ENCODE measurements at regions not wholly inside any gene's neighbourhood (a gene's known extent, or its start where the extent isn't known, plus 50 kb on each side); places are given as distances from the start of the nearest gene placed in this dataset.

DNA sequence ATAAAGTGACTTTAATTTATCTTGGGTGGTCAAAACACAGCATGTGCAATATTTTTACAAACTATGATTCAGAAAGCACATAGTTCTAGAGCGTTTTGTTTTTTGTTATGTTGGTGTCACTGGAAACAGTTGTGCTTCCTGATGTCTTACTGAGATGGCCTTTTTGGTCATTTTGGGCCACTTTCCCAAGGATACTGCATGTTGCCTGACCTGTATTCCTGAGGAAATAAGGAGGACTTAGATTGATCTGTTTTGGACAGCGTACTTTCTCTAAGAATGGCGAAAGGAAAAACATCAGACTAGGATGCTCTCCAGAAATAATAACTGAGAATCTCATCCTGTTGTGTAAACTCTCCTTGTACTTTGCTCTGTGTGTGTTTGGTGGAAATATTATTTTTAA, 451.2 kb downstream of the USP25 start:
- H3K36me3 Mint-ChIP-seq (ENCODE audit: unreplicated experiment): no peaks in the 10 kb centered on the region
- H3K27ac Mint-ChIP-seq (ENCODE audit: unreplicated experiment): no peak overlapping the region
- no peaks in the 10 kb centered on the region for H3K27me3 Mint-ChIP-seq (ENCODE audit: unreplicated experiment)
- no peak overlapping the region for H3K4me3 Mint-ChIP-seq (ENCODE audit: unreplicated experiment)
- no peaks in the 10 kb centered on the region for H3K9me3 Mint-ChIP-seq (ENCODE audit: unreplicated experiment)
- TF ChIP-seq, protein P1, sequence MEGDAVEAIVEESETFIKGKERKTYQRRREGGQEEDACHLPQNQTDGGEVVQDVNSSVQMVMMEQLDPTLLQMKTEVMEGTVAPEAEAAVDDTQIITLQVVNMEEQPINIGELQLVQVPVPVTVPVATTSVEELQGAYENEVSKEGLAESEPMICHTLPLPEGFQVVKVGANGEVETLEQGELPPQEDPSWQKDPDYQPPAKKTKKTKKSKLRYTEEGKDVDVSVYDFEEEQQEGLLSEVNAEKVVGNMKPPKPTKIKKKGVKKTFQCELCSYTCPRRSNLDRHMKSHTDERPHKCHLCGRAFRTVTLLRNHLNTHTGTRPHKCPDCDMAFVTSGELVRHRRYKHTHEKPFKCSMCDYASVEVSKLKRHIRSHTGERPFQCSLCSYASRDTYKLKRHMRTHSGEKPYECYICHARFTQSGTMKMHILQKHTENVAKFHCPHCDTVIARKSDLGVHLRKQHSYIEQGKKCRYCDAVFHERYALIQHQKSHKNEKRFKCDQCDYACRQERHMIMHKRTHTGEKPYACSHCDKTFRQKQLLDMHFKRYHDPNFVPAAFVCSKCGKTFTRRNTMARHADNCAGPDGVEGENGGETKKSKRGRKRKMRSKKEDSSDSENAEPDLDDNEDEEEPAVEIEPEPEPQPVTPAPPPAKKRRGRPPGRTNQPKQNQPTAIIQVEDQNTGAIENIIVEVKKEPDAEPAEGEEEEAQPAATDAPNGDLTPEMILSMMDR (IDR thresholded peaks at IDR 0.05; ENCODE audit: partially characterized antibody, unreplicated experiment): no peak
- DNase-seq: no peak
- no peaks in the 10 kb centered on the region for H3K4me1 Mint-ChIP-seq (ENCODE audit: low read depth, unreplicated experiment)

DNA sequence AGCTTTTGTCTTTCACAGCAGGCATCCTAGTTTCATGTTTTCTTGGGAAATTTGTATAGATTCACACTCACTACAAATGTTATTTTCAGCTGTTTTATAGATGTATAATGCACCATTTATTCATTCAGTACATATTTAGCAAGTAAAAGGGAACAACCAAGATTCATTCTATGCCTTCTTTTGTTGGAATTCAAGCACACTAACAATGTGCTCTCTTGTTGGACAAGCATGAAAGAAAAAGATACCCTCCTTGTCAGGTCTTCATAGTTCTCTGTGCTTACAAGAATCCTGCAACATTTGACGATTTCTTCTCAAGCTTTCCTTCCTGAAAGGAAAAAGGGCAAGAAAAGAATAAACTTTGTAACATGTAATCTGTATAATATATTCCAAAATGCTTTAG, 456.0 kb downstream of the USP25 start:
- Mint-ChIP-seq H3K4me1 (ENCODE audit: low read depth, unreplicated experiment) (peaks cover 3% of the 10 kb centered on the region), H3K9me3 (ENCODE audit: unreplicated experiment) (no peaks in the 10 kb centered on the region), H3K4me3 (ENCODE audit: unreplicated experiment) (no peak overlapping the region), H3K27ac (ENCODE audit: unreplicated experiment) (no peak overlapping the region), H3K36me3 (ENCODE audit: unreplicated experiment) (no peaks in the 10 kb centered on the region), H3K27me3 (ENCODE audit: unreplicated experiment) (no peaks in the 10 kb centered on the region)
- TF ChIP-seq, protein P1 (IDR thresholded peaks at IDR 0.05; ENCODE audit: partially characterized antibody, unreplicated experiment): no peak
- no peak for DNase-seq

DNA sequence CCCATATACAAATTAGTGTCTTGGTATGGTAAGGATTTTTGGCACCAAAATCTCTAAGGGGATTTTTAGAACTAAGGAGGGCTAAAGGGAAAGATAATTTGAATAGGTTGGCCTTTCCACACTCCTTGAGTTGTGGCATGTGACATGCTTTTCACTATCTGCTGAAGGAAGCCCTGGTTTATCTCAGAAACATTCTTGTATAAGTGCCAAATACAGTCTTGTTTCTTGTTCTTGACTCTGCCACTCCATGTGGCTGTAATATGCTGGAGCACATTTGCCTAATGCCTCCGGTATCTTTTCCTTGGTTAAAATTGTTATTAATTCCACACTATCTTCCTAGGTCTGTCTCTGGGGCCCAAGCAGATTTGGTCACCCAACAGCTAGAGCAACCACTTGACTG, 457.0 kb downstream of the USP25 start:
- Mint-ChIP-seq H3K36me3 (ENCODE audit: unreplicated experiment) (no peaks in the 10 kb centered on the region), H3K4me3 (ENCODE audit: unreplicated experiment) (no peak overlapping the region), H3K27me3 (ENCODE audit: unreplicated experiment) (no peaks in the 10 kb centered on the region), H3K27ac (ENCODE audit: unreplicated experiment) (no peak overlapping the region), H3K4me1 (ENCODE audit: low read depth, unreplicated experiment) (peaks cover 3% of the 10 kb centered on the region), H3K9me3 (ENCODE audit: unreplicated experiment) (no peaks in the 10 kb centered on the region)
- no peak for DNase-seq
- TF ChIP-seq, protein P1 (IDR thresholded peaks at IDR 0.05; ENCODE audit: partially characterized antibody, unreplicated experiment): no peak

DNA sequence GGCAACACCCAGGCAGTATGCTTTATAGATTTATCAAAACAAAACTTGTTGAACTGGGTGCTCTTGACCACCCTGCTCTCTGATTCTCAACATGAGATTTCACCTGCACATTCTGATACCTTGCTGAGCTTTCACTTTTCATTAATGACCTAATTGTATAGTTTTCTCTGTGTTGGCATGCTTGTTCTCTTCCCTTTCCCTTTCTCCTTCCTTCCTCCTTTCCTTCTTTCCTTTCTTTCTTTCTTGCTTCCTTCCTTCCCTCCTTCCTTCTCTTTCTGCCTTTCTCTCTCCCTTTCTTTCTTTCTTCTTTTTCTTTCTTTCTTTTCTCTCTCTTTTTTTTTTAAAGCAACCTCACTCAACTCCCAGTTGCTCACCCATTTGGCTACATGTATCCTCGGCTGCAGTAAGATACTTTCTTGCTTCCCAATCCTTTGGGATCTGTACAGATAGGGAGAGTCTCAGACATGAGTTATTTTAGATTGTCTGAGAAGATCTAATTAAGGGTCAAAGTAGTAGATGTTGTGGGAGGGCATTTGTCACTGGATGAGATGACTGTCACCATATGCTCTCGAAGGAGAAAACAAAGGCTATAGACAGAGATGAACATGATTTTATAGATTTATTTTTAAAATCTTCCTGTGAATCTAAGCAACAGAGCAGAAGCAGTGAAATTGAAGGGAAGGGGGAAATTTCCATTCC, 458.0 kb downstream of the USP25 start:
- Mint-ChIP-seq H3K27me3 (ENCODE audit: unreplicated experiment) (no peaks in the 10 kb centered on the region), H3K4me1 (ENCODE audit: low read depth, unreplicated experiment) (peaks cover 3% of the 10 kb centered on the region), H3K36me3 (ENCODE audit: unreplicated experiment) (no peaks in the 10 kb centered on the region), H3K27ac (ENCODE audit: unreplicated experiment) (no peak overlapping the region), H3K4me3 (ENCODE audit: unreplicated experiment) (no peak overlapping the region), H3K9me3 (ENCODE audit: unreplicated experiment) (no peaks in the 10 kb centered on the region)
- no peak for DNase-seq
- TF ChIP-seq, protein P1 (IDR thresholded peaks at IDR 0.05; ENCODE audit: partially characterized antibody, unreplicated experiment): no peak

DNA sequence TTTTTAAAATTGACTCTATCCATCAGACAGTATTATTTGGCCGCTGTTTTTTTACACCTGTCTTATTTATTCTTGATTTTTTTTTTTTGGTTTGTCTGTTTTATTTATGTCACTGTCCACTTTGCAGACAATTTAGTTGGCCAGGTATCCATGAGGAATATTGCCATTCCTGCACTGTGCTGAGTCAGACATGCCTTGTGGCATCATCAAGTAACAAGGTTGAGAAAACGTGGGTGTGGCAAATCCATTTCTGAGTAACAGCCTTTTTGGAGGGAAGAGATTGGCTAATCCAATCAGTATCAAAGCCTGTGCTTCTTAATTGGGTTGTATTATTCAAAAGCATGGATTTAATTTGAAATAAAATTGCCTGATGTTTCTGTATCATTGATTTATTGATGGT, 463.1 kb downstream of the USP25 start:
- H3K4me1 Mint-ChIP-seq (ENCODE audit: low read depth, unreplicated experiment): peaks cover 7% of the 10 kb centered on the region
- H3K9me3 Mint-ChIP-seq (ENCODE audit: unreplicated experiment): no peaks in the 10 kb centered on the region
- no peaks in the 10 kb centered on the region for H3K36me3 Mint-ChIP-seq (ENCODE audit: unreplicated experiment)
- TF ChIP-seq, protein P1 (IDR thresholded peaks at IDR 0.05; ENCODE audit: partially characterized antibody, unreplicated experiment): no peak
- no peaks in the 10 kb centered on the region for H3K27me3 Mint-ChIP-seq (ENCODE audit: unreplicated experiment)
- DNase-seq: no peak
- no peak overlapping the region for H3K27ac Mint-ChIP-seq (ENCODE audit: unreplicated experiment)
- no peak overlapping the region for H3K4me3 Mint-ChIP-seq (ENCODE audit: unreplicated experiment)

Measured in glutamatergic neuron (in vitro differentiated cells).